ENCODE measurements at regions not wholly inside any gene's neighbourhood (a gene's known extent, or its start where the extent isn't known, plus 50 kb on each side); places are given as distances from the start of the nearest gene placed in this dataset.
"Not testable (repeated sequence)": the region's sequence is repeated elsewhere in the genome, so short reads cannot be mapped to it uniquely, and the experiment has no call there.

DNA sequence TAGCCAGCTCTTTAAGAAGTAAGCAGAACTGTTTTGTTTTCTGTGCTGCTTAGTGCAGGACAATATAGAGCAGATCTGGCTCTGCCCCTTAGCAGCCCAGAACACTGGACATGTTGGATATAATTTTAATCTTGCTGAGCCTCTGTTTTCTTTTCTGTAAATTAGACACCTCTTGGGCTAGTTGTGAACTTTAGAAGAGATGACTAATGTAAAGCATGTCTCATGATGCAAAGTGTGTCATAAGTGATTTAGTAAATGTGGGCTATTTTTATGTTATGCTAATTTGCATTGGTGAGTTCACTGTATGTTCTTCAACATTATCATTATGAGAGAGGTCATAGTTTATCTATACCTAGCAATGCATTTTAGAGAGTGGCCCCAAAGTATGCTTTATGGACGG is 156.1 kb upstream of the ADAMTSL1 start:
- Mint-ChIP-seq H3K27me3 (peaks cover 2% of the 10 kb centered on the region), H3K9me3 (peaks cover 2% of the 10 kb centered on the region), H3K4me1 (no peaks in the 10 kb centered on the region), H3K27ac (no peak overlapping the region), H3K36me3 (ENCODE audit: low read depth) (no peaks in the 10 kb centered on the region), H3K4me3 (no peak overlapping the region)
- ChIA-PET POLR2A (no interaction called here), CTCF (no interaction called here)
- no peak for DNase-seq

DNA sequence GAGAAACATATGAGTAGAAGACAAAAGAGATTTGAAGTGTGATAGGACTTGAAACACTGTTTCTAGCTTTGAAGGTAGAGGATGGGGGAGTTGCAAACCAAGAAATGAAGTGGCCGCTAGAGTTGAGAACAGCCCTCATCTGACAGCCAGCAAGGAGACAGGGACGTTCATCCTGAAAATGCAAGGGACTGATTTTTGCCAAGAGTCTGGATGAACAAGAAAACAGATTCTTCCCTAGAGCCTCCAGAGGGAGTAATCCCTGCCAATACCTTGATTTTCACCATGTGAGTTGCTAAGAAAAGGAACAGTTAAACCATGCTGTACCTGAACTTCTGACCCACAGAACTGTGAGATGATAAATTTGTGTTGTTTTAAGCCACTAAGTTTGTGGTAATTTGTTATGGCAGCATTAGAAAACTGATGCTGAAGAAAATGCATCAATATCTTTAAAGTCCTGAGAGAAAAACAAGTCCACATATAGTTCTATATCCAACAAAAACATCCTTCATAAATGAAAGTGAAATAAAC is 154.0 kb upstream of the ADAMTSL1 start:
- CTCF ChIA-PET, result interaction anchor here (1.2 kb wide), 1 partner anchor 65 kb away, joined by 5 read pairs; no protein-coding TSS in a partner anchor
- peaks cover 2% of the 10 kb centered on the region for H3K27me3 Mint-ChIP-seq

DNA sequence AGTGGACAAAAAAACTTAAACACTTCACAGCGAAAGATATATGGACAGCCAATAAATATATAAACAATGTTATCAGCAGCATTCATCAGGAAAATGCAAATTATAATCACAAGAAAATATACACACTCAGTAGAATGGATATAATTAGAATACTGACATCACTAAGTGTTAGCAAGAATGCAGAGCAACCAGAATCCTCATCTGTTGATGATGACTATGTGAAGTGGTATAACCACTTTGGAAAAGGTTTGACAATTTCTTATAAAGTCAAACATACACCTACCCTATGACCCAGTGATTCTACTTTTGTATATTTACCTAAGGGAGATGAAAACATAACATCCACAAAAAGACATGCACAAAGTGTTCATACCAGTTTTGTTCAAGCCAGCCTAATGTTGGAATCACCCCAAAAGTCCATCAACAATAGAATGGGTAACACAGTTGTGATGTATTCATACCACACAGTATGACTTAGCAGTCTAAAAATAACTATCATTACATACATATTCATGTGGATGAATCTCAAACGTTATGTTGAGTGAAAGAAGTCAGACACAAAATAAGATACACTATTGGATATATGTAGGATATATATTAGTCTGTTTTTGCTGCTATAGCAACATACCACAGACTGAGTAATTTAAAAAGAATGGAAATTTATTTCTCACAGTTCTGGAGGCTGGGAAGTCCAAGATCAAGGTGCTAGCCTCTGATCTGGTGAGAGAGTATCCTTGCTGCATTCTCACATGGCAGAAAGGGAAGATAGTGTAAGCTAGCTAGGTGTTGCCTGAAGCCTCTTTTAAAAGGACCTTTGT is 148.8 kb upstream of the ADAMTSL1 start:
- ChIA-PET CTCF (interaction anchor here (0.6 kb wide), 1 partner anchor 792 kb away, joined by 4 read pairs; no protein-coding TSS in a partner anchor), POLR2A (no interaction called here)
- Mint-ChIP-seq H3K27ac (no peak overlapping the region), H3K4me3 (no peak overlapping the region), H3K9me3 (no peaks in the 10 kb centered on the region), H3K27me3 (peaks cover 2% of the 10 kb centered on the region), H3K4me1 (no peaks in the 10 kb centered on the region), H3K36me3 (ENCODE audit: low read depth) (no peaks in the 10 kb centered on the region)
- DNase-seq, result no peak

More for the DNA sequence above, 154.0 kb upstream of the ADAMTSL1 start:
- no peak for DNase-seq
- Mint-ChIP-seq H3K27ac (no peak overlapping the region), H3K9me3 (peaks cover 2% of the 10 kb centered on the region), H3K36me3 (ENCODE audit: low read depth) (no peaks in the 10 kb centered on the region), H3K4me3 (no peak overlapping the region), H3K4me1 (no peaks in the 10 kb centered on the region)
- POLR2A ChIA-PET, result no interaction called here

DNA sequence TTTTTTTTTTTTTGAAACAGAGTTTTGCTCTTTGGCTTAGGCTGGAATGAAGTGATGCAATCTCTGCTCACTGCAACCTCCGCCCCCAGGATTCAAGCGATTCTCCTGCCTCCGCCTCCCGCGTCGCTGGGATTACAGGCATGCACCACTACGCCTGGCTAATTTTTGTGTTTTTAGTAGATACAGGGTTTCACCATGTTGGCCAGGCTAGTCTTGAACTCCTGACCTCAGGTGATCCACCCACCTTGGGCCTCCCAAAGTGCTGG is 148.3 kb upstream of the ADAMTSL1 start:
- DNase-seq; POLR2A ChIA-PET; H3K4me3 Mint-ChIP-seq; H3K9me3 Mint-ChIP-seq; H3K27ac Mint-ChIP-seq; H3K27me3 Mint-ChIP-seq; H3K36me3 Mint-ChIP-seq (ENCODE audit: low read depth); H3K4me1 Mint-ChIP-seq: not testable (repeated sequence)
- CTCF ChIA-PET, result interaction anchor here (0.6 kb wide), 1 partner anchor 793 kb away, joined by 4 read pairs; no protein-coding TSS in a partner anchor

DNA sequence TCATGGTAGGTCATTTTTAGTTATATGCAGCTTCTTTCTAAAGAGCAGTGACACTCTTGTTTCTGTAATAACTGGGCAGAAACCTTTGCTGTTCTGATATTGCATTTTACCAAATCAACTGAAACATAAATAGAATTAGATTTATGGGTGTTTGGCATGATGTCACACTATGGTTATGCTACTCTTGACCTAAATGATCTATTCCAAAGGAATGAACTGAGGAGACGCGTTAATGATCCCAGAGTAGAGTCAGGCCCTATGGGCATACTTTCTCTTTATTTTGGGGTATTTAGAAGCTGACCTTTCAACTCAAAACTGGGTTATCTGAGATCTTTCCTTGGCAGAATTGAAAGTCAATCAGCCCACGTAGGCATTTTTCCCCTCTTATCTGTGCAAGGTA is 146.8 kb upstream of the ADAMTSL1 start:
- Mint-ChIP-seq H3K4me3 (no peak overlapping the region), H3K9me3 (no peaks in the 10 kb centered on the region), H3K36me3 (ENCODE audit: low read depth) (no peaks in the 10 kb centered on the region), H3K27ac (no peak overlapping the region), H3K4me1 (no peaks in the 10 kb centered on the region), H3K27me3 (peaks cover 2% of the 10 kb centered on the region)
- DNase-seq, result no peak
- ChIA-PET POLR2A (no interaction called here), CTCF (no interaction called here)

DNA sequence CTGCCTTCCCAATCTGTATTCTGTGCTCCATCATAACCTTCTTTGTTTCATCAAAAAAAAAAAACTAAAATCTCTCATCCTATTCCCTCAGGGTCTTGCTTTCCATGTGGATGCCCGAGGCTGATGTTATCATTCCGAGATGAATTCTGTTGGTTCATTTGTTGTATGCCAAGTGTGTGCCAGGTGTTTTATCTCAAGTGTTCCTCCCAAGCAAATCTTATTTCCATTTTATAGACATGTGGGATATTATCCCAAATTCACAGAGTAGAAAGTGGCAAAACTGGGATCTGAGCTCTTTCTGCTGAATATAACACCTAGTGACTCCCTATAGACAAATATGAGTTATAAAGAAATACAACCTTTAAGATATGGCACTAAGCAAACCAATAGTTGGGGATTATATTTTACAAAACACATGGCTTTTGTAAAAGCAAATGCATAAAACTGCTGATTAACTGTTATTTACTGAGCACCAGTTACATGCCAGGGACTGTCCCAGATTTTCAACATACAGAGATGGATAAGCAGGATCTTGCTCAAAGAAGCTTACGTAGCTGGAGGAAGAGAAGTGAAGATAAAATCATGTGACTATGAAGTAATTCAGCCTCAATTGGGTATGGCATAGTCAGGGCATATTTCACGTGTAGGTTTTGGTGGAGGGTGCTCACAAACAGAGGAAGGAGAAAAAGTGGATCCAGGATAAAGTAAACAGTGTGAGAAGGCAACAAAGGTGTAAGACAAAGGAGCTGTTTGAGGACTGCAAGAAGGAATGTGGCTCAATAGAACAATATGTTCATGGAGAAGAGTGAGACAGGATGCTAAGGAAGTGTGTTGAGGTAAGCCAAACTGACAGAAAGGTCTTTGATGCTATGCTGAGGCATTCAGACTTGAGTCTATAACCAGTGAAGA is 143.3 kb upstream of the ADAMTSL1 start:
- Mint-ChIP-seq H3K27me3 (peaks cover 2% of the 10 kb centered on the region), H3K36me3 (ENCODE audit: low read depth) (no peaks in the 10 kb centered on the region), H3K27ac (no peak overlapping the region), H3K4me1 (no peaks in the 10 kb centered on the region), H3K9me3 (no peaks in the 10 kb centered on the region), H3K4me3 (no peak overlapping the region)
- POLR2A ChIA-PET, result no interaction called here
- DNase-seq, result no peak
- CTCF ChIA-PET, result no interaction called here

DNA sequence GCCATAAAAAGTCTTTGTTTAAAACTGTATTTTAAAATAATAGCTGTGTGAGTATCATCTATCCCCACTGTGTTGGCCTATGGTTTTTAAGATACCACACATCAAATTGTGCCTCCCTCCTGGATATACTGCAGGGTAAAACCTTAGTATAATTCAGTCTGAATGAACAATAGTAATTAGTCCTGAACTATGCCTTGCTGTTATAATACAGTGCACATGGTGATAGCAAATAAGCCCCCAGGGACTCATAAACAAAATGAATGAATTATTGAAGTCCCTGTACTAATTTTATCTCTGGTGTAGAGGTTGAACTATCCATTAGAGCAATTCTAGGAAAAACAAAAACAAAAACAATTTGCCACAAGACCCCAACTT is 142.7 kb upstream of the ADAMTSL1 start:
- H3K4me3 Mint-ChIP-seq, result no peak overlapping the region
- no peak overlapping the region for H3K27ac Mint-ChIP-seq
- peaks cover 2% of the 10 kb centered on the region for H3K27me3 Mint-ChIP-seq
- no peaks in the 10 kb centered on the region for H3K36me3 Mint-ChIP-seq (ENCODE audit: low read depth)
- no peaks in the 10 kb centered on the region for H3K9me3 Mint-ChIP-seq
- no peak for DNase-seq
- no peaks in the 10 kb centered on the region for H3K4me1 Mint-ChIP-seq
- CTCF ChIA-PET, result no interaction called here
- POLR2A ChIA-PET, result no interaction called here

DNA sequence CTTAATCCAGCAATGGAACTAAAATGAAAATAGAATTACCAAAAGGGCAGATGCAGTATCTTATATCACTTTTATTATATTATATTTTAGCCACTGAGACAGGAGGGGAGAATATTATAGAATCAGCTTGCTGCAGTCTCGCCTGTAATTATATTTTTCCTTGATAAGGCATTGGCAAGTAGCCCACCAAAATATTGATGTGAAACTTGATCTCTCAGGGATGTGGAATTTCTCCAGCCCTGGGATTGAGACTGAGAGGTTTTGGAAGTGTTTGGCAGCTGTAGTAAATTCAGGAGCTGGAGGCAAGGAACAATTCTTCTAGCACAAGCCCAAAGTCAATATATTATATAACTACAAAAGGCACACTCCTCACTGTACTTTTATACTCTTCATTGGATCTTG is 142.1 kb upstream of the ADAMTSL1 start:
- Mint-ChIP-seq H3K4me1 (no peaks in the 10 kb centered on the region), H3K27me3 (peaks cover 2% of the 10 kb centered on the region), H3K9me3 (no peaks in the 10 kb centered on the region), H3K27ac (no peak overlapping the region), H3K36me3 (ENCODE audit: low read depth) (no peaks in the 10 kb centered on the region), H3K4me3 (no peak overlapping the region)
- DNase-seq, result no peak
- ChIA-PET POLR2A (no interaction called here), CTCF (no interaction called here)

DNA sequence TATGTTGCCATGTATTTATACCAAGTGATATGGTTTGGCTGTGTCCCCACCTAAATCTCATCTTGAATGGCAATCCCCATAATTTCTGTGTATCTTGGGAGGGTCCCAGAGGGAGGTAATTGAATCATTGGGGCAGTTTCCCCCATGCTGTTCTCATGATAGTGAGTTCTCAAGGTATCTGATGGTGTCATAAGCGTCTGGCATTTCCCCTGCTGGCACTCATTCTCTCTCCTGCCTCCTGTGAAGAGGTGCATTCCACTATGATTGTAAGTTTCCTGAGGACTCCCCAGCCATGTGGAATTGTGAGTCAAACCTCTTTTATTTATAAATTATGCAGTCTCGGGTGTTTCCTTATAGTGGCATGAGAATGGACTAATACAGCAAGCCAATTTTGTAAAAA is 140.8 kb upstream of the ADAMTSL1 start:
- Mint-ChIP-seq H3K27ac (no peak overlapping the region), H3K4me3 (no peak overlapping the region), H3K4me1 (no peaks in the 10 kb centered on the region), H3K36me3 (ENCODE audit: low read depth) (no peaks in the 10 kb centered on the region), H3K27me3 (peaks cover 2% of the 10 kb centered on the region), H3K9me3 (no peaks in the 10 kb centered on the region)
- POLR2A ChIA-PET, result no interaction called here
- CTCF ChIA-PET, result no interaction called here
- DNase-seq, result no peak

DNA sequence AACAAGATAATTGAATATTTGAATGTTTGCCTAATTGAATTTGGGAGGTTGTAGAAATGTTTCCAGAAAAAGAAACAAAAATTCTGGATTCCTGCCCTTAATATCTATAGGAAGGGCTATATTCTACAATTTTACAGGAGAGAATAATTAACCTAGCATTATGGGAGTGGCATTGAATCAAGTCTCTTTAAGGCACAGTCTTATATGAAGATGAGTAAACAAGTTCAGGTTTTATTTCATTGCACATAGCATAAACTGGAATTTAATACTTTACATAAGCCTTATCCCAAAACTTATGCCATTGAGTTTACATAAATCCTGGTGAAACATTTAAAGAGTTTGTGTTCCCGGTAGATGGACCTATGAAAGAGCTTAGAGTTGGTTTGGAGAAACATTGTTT is 138.1 kb upstream of the ADAMTSL1 start:
- H3K36me3 Mint-ChIP-seq (ENCODE audit: low read depth), result no peaks in the 10 kb centered on the region
- H3K9me3 Mint-ChIP-seq, result no peaks in the 10 kb centered on the region
- H3K27ac Mint-ChIP-seq, result no peak overlapping the region
- ChIA-PET CTCF (no interaction called here), POLR2A (no interaction called here)
- no peaks in the 10 kb centered on the region for H3K4me1 Mint-ChIP-seq
- DNase-seq, result no peak
- no peaks in the 10 kb centered on the region for H3K27me3 Mint-ChIP-seq
- no peak overlapping the region for H3K4me3 Mint-ChIP-seq

DNA sequence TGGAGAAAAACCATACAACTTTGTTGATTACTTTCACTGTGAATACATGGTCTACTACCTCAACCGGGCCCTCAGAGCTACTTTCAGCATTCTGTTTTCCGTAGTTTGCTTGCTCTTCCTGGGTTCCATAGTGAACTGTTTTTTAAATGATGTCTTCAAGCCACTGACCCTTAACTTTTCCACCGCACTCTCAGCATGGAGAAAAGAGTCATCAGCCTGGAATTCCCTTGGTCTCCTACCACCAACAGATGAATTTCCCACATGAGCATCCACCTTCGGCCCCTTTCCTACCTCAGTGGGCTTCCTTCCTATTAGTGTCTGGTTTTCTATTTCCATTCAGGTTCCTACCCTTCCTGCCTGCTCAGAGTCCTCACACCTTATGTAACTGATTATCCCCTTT is 135.9 kb upstream of the ADAMTSL1 start:
- no peak for DNase-seq
- no peak overlapping the region for H3K4me3 Mint-ChIP-seq
- H3K27me3 Mint-ChIP-seq, result no peaks in the 10 kb centered on the region
- H3K9me3 Mint-ChIP-seq, result no peaks in the 10 kb centered on the region
- no peak overlapping the region for H3K27ac Mint-ChIP-seq
- H3K36me3 Mint-ChIP-seq (ENCODE audit: low read depth), result no peaks in the 10 kb centered on the region
- ChIA-PET CTCF (no interaction called here), POLR2A (no interaction called here)
- no peaks in the 10 kb centered on the region for H3K4me1 Mint-ChIP-seq

DNA sequence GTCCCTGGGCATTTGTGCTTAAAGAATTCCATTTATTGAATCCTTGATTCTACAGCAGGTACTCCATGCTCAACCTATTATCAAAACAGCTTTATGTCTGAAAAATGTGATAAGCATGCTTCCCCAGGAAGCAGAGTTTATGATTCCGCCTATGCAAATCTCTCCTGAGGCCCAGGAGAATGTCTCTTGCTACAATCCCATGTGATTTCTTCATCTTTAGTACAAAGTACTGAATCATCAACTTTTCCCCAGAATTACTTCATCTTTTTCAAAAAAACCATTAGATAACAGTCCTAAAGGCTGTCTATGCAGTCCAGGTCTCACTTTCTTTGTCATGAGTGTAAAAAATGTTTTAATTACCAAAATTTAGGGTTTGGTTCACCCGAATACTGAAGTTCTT is 130.2 kb upstream of the ADAMTSL1 start:
- Mint-ChIP-seq H3K36me3 (ENCODE audit: low read depth) (no peaks in the 10 kb centered on the region), H3K4me3 (no peak overlapping the region), H3K9me3 (no peaks in the 10 kb centered on the region), H3K4me1 (no peaks in the 10 kb centered on the region), H3K27me3 (no peaks in the 10 kb centered on the region), H3K27ac (no peak overlapping the region)
- ChIA-PET CTCF (no interaction called here), POLR2A (no interaction called here)
- no peak for DNase-seq

DNA sequence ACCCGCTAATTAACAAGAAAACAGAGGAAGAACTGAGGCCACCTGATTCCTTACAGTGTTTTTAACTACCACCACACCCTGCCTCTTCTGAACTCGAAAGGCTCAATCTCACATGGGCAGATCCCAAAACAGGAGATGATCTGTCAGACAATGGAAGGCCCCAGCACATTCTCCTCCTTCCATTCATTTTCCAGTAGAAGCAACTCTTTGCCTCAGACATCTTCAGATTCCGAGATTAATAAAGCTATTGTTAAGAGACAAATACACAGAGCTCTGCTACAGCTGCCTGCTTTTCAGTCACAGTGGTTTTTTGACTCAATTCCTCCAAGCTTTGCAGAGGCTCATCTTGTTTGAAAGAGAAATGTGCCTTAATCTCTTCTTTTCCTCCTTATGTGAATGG is 127.2 kb upstream of the ADAMTSL1 start:
- no peak for DNase-seq
- Mint-ChIP-seq H3K36me3 (ENCODE audit: low read depth) (no peaks in the 10 kb centered on the region), H3K27me3 (no peaks in the 10 kb centered on the region), H3K9me3 (no peaks in the 10 kb centered on the region), H3K4me3 (no peak overlapping the region), H3K27ac (no peak overlapping the region), H3K4me1 (no peaks in the 10 kb centered on the region)
- ChIA-PET POLR2A (no interaction called here), CTCF (no interaction called here)
